Stimulated activated naive B cell treated with anti-CD40 and anti-IgM and Interleukin-4, amounts not matched to agents 10 μg/mL and 1 μg/mL and 100 μg/mL, for 72 hours (primary cell): ENCODE measurements at regions not wholly inside any gene's neighbourhood (a gene's known extent, or its start where the extent isn't known, plus 50 kb on each side); places are given as distances from the start of the nearest gene placed in this dataset.
"Not testable (repeated sequence)": the region's sequence is repeated elsewhere in the genome, so short reads cannot be mapped to it uniquely, and the experiment has no call there.

ENCODE experiments used
- ATAC-seq, 2 donors: fragments of 150-1000 bp; cut with Tn5 transposase; replicated peaks; 2 replicates each; pipeline ENCODE4 v1.10.0; 2021; ENCODE audit warnings: moderate library complexity in 1 of 2
- DNase-seq: peaks from one replicate; pipeline ENCODE4 v3.0.0; 2021
- H3K27ac Mint-ChIP-seq: one replicate; pipeline ENCODE4 v1.8.0; 2022; ENCODE audit warnings: mild to moderate bottlenecking, mixed read lengths
- H3K27me3 Mint-ChIP-seq, 2 donors: one replicate each; pipeline ENCODE4 v1.8.0; 2022; ENCODE audit warnings: mixed read lengths in 2 of 2
- H3K36me3 Mint-ChIP-seq, 2 donors: one replicate each; pipeline ENCODE4 v1.8.0; 2022; ENCODE audit warnings: mixed read lengths in 2 of 2, mild to moderate bottlenecking in 1 of 2
- H3K4me1 Mint-ChIP-seq, 2 donors: one replicate each; pipeline ENCODE4 v1.8.0; 2022; ENCODE audit warnings: mixed read lengths in 2 of 2, mild to moderate bottlenecking in 1 of 2
- H3K4me3 Mint-ChIP-seq, 2 donors: one replicate each; pipeline ENCODE4 v1.8.0; 2022; ENCODE audit warnings: mild to moderate bottlenecking in 2 of 2, mixed read lengths in 2 of 2, moderate library complexity in 1 of 2
- H3K9me3 Mint-ChIP-seq, 2 donors: one replicate each; pipeline ENCODE4 v1.8.0; 2022; ENCODE audit warnings: mixed read lengths in 2 of 2, mild to moderate bottlenecking in 1 of 2

GRCh38 chr6:67694127-67694526 lies 941.0 kb upstream of the ADGRB3 start:
- H3K27me3 Mint-ChIP-seq, result no peaks in the 10 kb centered on the region
- no peak for DNase-seq
- no peaks in the 10 kb centered on the region for H3K36me3 Mint-ChIP-seq
- no peak for ATAC-seq
- no peaks in the 10 kb centered on the region for H3K9me3 Mint-ChIP-seq
- no peak overlapping the region for H3K4me3 Mint-ChIP-seq
- no peaks in the 10 kb centered on the region for H3K4me1 Mint-ChIP-seq
- H3K27ac Mint-ChIP-seq, result no peak overlapping the region

GRCh38 chr6:67689329-67689728 lies 945.8 kb upstream of the ADGRB3 start:
- Mint-ChIP-seq H3K27me3 (no peaks in the 10 kb centered on the region), H3K27ac (no peak overlapping the region), H3K9me3 (no peaks in the 10 kb centered on the region), H3K4me3 (no peak overlapping the region), H3K36me3 (no peaks in the 10 kb centered on the region), H3K4me1 (no peaks in the 10 kb centered on the region)
- no peak for ATAC-seq
- DNase-seq, result no peak

GRCh38 chr6:67687396-67687795 lies 947.7 kb upstream of the ADGRB3 start:
- no peak for ATAC-seq
- Mint-ChIP-seq H3K9me3 (no peaks in the 10 kb centered on the region), H3K27ac (no peak overlapping the region), H3K4me1 (no peaks in the 10 kb centered on the region), H3K27me3 (no peaks in the 10 kb centered on the region), H3K36me3 (no peaks in the 10 kb centered on the region), H3K4me3 (no peak overlapping the region)
- DNase-seq, result no peak

GRCh38 chr6:67686225-67686624 lies 948.9 kb upstream of the ADGRB3 start:
- not testable (repeated sequence) for H3K27ac Mint-ChIP-seq

GRCh38 chr6:67683960-67684359 lies 951.1 kb upstream of the ADGRB3 start:
- no peaks in the 10 kb centered on the region for H3K36me3 Mint-ChIP-seq
- no peak overlapping the region for H3K27ac Mint-ChIP-seq
- no peaks in the 10 kb centered on the region for H3K27me3 Mint-ChIP-seq
- ATAC-seq (no peak), DNase-seq (no peak)
- no peak overlapping the region for H3K4me3 Mint-ChIP-seq
- H3K9me3 Mint-ChIP-seq, result no peaks in the 10 kb centered on the region
- no peaks in the 10 kb centered on the region for H3K4me1 Mint-ChIP-seq

More at GRCh38 chr6:67686225-67686624, 948.9 kb upstream of the ADGRB3 start:
- not testable (repeated sequence) for H3K9me3 Mint-ChIP-seq, H3K4me3 Mint-ChIP-seq, H3K27me3 Mint-ChIP-seq, H3K4me1 Mint-ChIP-seq, ATAC-seq, DNase-seq, H3K36me3 Mint-ChIP-seq

GRCh38 chr6:67680297-67680932 lies 954.7 kb upstream of the ADGRB3 start:
- no peaks in the 10 kb centered on the region for H3K27me3 Mint-ChIP-seq
- ATAC-seq (no peak), DNase-seq (no peak)
- no peaks in the 10 kb centered on the region for H3K36me3 Mint-ChIP-seq
- no peaks in the 10 kb centered on the region for H3K4me1 Mint-ChIP-seq
- H3K4me3 Mint-ChIP-seq, result no peak overlapping the region
- H3K9me3 Mint-ChIP-seq, result peaks cover 0 to 2% of the 10 kb centered on the region in 2 donors
- H3K27ac Mint-ChIP-seq, result no peak overlapping the region

- ATAC-seq, result no peak
- Mint-ChIP-seq H3K27me3 (no peaks in the 10 kb centered on the region), H3K36me3 (no peaks in the 10 kb centered on the region)
These were observed 955.4 kb upstream of the ADGRB3 start for GRCh38 chr6:67679566-67680296.

GRCh38 chr6:67676892-67677291 lies 958.2 kb upstream of the ADGRB3 start:
- ATAC-seq, result no peak
- Mint-ChIP-seq H3K4me3 (no peak overlapping the region), H3K27me3 (no peaks in the 10 kb centered on the region)

More at GRCh38 chr6:67679566-67680296, 955.4 kb upstream of the ADGRB3 start:
- no peak for DNase-seq
- Mint-ChIP-seq H3K9me3 (peaks cover 2 to 4% of the 10 kb centered on the region in 2 donors), H3K27ac (no peak overlapping the region), H3K4me3 (no peak overlapping the region), H3K4me1 (no peaks in the 10 kb centered on the region)

GRCh38 chr6:67667637-67668422 lies 967.3 kb upstream of the ADGRB3 start:
- Mint-ChIP-seq H3K9me3 (peaks cover 2 to 4% of the 10 kb centered on the region in 2 donors), H3K4me1 (no peaks in the 10 kb centered on the region), H3K27ac (no peak overlapping the region), H3K36me3 (no peaks in the 10 kb centered on the region), H3K4me3 (no peak overlapping the region), H3K27me3 (no peaks in the 10 kb centered on the region)
- DNase-seq, result no peak
- no peak for ATAC-seq

More at GRCh38 chr6:67676892-67677291, 958.2 kb upstream of the ADGRB3 start:
- Mint-ChIP-seq H3K4me1 (no peaks in the 10 kb centered on the region), H3K36me3 (no peaks in the 10 kb centered on the region), H3K9me3 (peaks cover 5 to 10% of the 10 kb centered on the region in 2 donors), H3K27ac (no peak overlapping the region)
- no peak for DNase-seq

- peaks cover 4 to 7% of the 10 kb centered on the region in 2 donors for H3K9me3 Mint-ChIP-seq
- H3K27ac Mint-ChIP-seq, result no peak overlapping the region
- H3K36me3 Mint-ChIP-seq, result no peaks in the 10 kb centered on the region
- no peaks in the 10 kb centered on the region for H3K27me3 Mint-ChIP-seq
- ATAC-seq (no peak), DNase-seq (no peak)
- no peak overlapping the region for H3K4me3 Mint-ChIP-seq
- no peaks in the 10 kb centered on the region for H3K4me1 Mint-ChIP-seq
These were observed 968.7 kb upstream of the ADGRB3 start for GRCh38 chr6:67666177-67666964.

GRCh38 chr6:67664942-67665341 lies 970.1 kb upstream of the ADGRB3 start:
- DNase-seq (no peak), ATAC-seq (no peak)
- Mint-ChIP-seq H3K4me1 (no peaks in the 10 kb centered on the region), H3K9me3 (peaks cover 5 to 7% of the 10 kb centered on the region in 2 donors), H3K27me3 (no peaks in the 10 kb centered on the region), H3K36me3 (no peaks in the 10 kb centered on the region), H3K4me3 (no peak overlapping the region), H3K27ac (no peak overlapping the region)

- no peaks in the 10 kb centered on the region for H3K36me3 Mint-ChIP-seq
- no peak overlapping the region for H3K27ac Mint-ChIP-seq
- DNase-seq (no peak), ATAC-seq (no peak)
- peaks cover 4 to 8% of the 10 kb centered on the region in 2 donors for H3K9me3 Mint-ChIP-seq
- no peak overlapping the region for H3K4me3 Mint-ChIP-seq
- H3K27me3 Mint-ChIP-seq, result no peaks in the 10 kb centered on the region
- H3K4me1 Mint-ChIP-seq, result no peaks in the 10 kb centered on the region
These were observed 971.8 kb upstream of the ADGRB3 start for GRCh38 chr6:67663105-67663895.

- Mint-ChIP-seq H3K9me3 (no peaks in the 10 kb centered on the region), H3K4me3 (no peak overlapping the region), H3K4me1 (no peaks in the 10 kb centered on the region), H3K27ac (no peak overlapping the region), H3K27me3 (no peaks in the 10 kb centered on the region), H3K36me3 (no peaks in the 10 kb centered on the region)
- no peak for DNase-seq
- no peak for ATAC-seq
These were observed 981.5 kb upstream of the ADGRB3 start for GRCh38 chr6:67653561-67653960.
